Liver (tissue), 7 donors: ENCODE measurements at regions not wholly inside any gene's neighbourhood (a gene's known extent, or its start where the extent isn't known, plus 50 kb on each side); places are given as distances from the start of the nearest gene placed in this dataset.

Experiments used
- DNase-seq: peaks from one replicate; pipeline ENCODE4 v3.0.0-alpha.2; 2017; ENCODE audit warnings: low spot score
- H3K27ac ChIP-seq, 2 donors: one replicate each; pipeline ENCODE4 v1.7.0; 2013; ENCODE audit warnings: inconsistent platforms in 2 of 2, low read length in 2 of 2, control low read depth in 1 of 2, low read depth in 1 of 2, mild to moderate bottlenecking in 1 of 2
- H3K27me3 ChIP-seq, 4 donors: one replicate each; pipeline versions ENCODE4 v1.6.1 to v1.7.0; 2013; ENCODE audit warnings: low read length in 3 of 4, inconsistent platforms in 1 of 4, mild to moderate bottlenecking in 1 of 4, moderate library complexity in 1 of 4; ENCODE audit not compliant: control insufficient read depth in 4 of 4, insufficient read depth in 4 of 4
- H3K36me3 ChIP-seq, 4 donors: one replicate each; pipeline versions ENCODE4 v1.6.1 to v1.7.0; 2013; ENCODE audit warnings: low read length in 3 of 4, mild to moderate bottlenecking in 3 of 4, low read depth in 1 of 4, moderate library complexity in 1 of 4; ENCODE audit not compliant: control insufficient read depth in 4 of 4, insufficient read depth in 3 of 4
- H3K4me1 ChIP-seq, 4 donors: one replicate each; pipeline versions ENCODE4 v1.6.1 to v1.7.0; 2013; ENCODE audit warnings: low read length in 3 of 4, mild to moderate bottlenecking in 3 of 4, moderate library complexity in 1 of 4; ENCODE audit not compliant: control insufficient read depth in 4 of 4, insufficient read depth in 4 of 4
- H3K4me3 ChIP-seq, 3 donors: one replicate each; pipeline versions ENCODE4 v1.6.1 to v1.7.0; 2013; ENCODE audit warnings: low read length in 3 of 3, control low read depth in 1 of 3, low read depth in 1 of 3, mild to moderate bottlenecking in 1 of 3
- H3K9ac ChIP-seq, 2 donors: one replicate each; pipeline ENCODE4 v1.7.0; 2013; ENCODE audit warnings: low read length in 2 of 2, mild to moderate bottlenecking in 2 of 2, moderate library complexity in 2 of 2, control low read depth in 1 of 2, low read depth in 1 of 2
- H3K9me3 ChIP-seq, 4 donors: one replicate each; pipeline versions ENCODE4 v1.6.1 to v1.7.0; 2013; ENCODE audit warnings: low read length in 3 of 4; ENCODE audit not compliant: control insufficient read depth in 4 of 4
- FOXA1 ChIP-seq: IDR thresholded peaks from 2 replicates; pipeline ENCODE4 v1.6.1; 2016; ENCODE audit warnings: antibody characterized with exemption
- NR2F2 ChIP-seq: IDR thresholded peaks from 2 replicates; pipeline ENCODE4 v1.6.1; 2016; ENCODE audit warnings: antibody characterized with exemption
- RAD21 ChIP-seq, 2 donors: IDR thresholded peaks; 2 replicates each; pipeline ENCODE4 v1.6.1; 2016; ENCODE audit warnings: antibody characterized with exemption in 2 of 2, mild to moderate bottlenecking in 2 of 2
- WGBS: extraction: QIAGEN DNeasy Blood & Tissue Kit; methylation state at CpG from one replicate; pipeline ENCODE4 v1.1.7; 2013; 5-methylcytosine and 5-hydroxymethylcytosine counted together
- TF ChIP-seq, protein P1 (sequence below): IDR thresholded peaks from 2 replicates; pipeline ENCODE4 v1.6.1; 2016; ENCODE audit warnings: antibody characterized with exemption, mild to moderate bottlenecking
- TF ChIP-seq, protein P2 (sequence below): IDR thresholded peaks from 2 replicates; pipeline ENCODE4 v1.6.1; 2016; ENCODE audit warnings: antibody characterized with exemption
- donor health status: healthy.
- donor health status: healthy.
- donor health status: healthy.
- donor health status: healthy.

DNA sequence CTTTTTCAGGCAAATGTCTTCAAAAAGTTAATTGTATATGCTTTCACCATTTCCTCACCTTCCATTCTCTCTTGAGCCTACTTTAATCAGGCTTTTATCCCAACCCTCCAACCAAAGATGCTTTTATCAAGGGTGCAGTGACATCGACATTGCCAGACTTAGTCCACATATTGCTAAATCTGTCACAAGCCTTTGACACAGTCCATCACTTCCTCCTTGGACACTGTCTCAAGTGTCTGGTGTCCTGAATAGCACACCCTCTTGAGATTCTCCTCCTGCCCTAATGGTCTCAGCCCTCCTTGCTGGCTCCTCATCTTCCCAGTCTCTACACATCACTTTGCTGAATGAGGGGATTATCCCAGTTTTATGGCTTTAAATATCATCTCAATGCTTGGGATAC, 147.5 kb upstream of the SLC39A10 start:
- no peaks in the 10 kb centered on the region for H3K27me3 ChIP-seq
- WGBS: 77% methylated on average over 1 of the region's 1 CpG
- H3K36me3 ChIP-seq: no peaks in the 10 kb centered on the region
- no peaks in the 10 kb centered on the region for H3K4me1 ChIP-seq
- peaks cover 0 to 5% (median 0%) of the 10 kb centered on the region in 4 donors for H3K9me3 ChIP-seq
- no peak overlapping the region for H3K27ac ChIP-seq
- TF ChIP-seq, protein P1, sequence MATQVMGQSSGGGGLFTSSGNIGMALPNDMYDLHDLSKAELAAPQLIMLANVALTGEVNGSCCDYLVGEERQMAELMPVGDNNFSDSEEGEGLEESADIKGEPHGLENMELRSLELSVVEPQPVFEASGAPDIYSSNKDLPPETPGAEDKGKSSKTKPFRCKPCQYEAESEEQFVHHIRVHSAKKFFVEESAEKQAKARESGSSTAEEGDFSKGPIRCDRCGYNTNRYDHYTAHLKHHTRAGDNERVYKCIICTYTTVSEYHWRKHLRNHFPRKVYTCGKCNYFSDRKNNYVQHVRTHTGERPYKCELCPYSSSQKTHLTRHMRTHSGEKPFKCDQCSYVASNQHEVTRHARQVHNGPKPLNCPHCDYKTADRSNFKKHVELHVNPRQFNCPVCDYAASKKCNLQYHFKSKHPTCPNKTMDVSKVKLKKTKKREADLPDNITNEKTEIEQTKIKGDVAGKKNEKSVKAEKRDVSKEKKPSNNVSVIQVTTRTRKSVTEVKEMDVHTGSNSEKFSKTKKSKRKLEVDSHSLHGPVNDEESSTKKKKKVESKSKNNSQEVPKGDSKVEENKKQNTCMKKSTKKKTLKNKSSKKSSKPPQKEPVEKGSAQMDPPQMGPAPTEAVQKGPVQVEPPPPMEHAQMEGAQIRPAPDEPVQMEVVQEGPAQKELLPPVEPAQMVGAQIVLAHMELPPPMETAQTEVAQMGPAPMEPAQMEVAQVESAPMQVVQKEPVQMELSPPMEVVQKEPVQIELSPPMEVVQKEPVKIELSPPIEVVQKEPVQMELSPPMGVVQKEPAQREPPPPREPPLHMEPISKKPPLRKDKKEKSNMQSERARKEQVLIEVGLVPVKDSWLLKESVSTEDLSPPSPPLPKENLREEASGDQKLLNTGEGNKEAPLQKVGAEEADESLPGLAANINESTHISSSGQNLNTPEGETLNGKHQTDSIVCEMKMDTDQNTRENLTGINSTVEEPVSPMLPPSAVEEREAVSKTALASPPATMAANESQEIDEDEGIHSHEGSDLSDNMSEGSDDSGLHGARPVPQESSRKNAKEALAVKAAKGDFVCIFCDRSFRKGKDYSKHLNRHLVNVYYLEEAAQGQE: no peak
- no peak for TF ChIP-seq NR2F2
- TF ChIP-seq FOXA1: no peak
- H3K4me3 ChIP-seq: no peak overlapping the region
- H3K9ac ChIP-seq: no peak overlapping the region
- DNase-seq: no peak

DNA sequence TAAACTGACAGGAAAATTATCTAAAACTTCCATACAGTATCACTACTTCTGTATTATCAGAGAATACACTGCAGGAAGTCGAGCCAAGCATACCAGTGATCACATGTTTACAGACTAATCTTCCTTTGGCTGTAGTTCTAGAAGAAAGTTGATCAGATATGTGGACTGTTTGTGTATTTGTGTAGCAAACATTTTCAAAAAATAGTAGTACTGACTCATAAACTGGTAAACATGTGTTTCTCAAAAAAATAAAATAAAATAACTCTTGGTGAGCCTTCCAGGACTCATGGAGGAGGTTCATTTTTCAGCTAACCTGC, 148.9 kb upstream of the SLC39A10 start:
- Histone ChIP-seq H3K9ac (no peak overlapping the region), H3K27ac (no peak overlapping the region), H3K4me3 (no peak overlapping the region), H3K4me1 (no peaks in the 10 kb centered on the region), H3K9me3 (peaks cover 0 to 5% (median 0%) of the 10 kb centered on the region in 4 donors), H3K27me3 (no peaks in the 10 kb centered on the region), H3K36me3 (no peaks in the 10 kb centered on the region)
- DNase-seq: no peak
- TF ChIP-seq, protein P2, sequence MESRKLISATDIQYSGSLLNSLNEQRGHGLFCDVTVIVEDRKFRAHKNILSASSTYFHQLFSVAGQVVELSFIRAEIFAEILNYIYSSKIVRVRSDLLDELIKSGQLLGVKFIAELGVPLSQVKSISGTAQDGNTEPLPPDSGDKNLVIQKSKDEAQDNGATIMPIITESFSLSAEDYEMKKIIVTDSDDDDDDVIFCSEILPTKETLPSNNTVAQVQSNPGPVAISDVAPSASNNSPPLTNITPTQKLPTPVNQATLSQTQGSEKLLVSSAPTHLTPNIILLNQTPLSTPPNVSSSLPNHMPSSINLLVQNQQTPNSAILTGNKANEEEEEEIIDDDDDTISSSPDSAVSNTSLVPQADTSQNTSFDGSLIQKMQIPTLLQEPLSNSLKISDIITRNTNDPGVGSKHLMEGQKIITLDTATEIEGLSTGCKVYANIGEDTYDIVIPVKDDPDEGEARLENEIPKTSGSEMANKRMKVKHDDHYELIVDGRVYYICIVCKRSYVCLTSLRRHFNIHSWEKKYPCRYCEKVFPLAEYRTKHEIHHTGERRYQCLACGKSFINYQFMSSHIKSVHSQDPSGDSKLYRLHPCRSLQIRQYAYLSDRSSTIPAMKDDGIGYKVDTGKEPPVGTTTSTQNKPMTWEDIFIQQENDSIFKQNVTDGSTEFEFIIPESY: no peak
- 75% methylated on average over 1 of the region's 1 CpG for WGBS

DNA sequence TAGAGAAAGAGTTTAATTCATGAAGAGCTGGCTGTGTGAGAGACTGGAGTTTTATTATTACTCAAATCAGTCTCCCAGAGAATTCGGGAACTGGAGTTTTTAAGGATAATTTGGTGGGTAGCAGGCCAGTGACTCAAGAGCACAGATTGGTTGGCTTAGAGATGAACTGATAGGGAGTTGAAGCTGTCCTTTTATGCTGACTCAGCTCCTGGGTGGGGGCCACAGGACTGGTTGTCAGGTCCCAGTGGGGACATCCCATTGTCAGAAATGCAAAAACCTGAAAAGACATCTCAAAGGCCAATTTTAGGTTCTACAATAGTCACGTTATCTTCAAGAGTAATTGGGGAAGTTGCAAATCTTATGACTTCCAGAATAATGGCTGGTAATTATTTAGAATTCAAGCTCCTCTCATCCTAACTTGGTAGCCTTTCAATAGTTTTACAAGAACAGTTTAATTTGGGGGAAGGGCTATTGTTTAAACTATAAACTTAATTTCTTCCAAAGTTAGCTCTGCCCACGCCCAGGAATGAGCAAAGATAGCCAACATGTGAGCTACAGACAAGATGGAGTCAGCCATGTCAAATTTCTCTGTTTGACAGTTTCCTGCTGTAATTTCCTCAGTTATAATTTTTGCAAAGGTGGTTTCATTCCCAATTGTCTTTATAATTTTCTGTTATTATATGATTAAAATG, 149.4 kb upstream of the SLC39A10 start:
- Histone ChIP-seq H3K36me3 (no peaks in the 10 kb centered on the region), H3K4me3 (no peak overlapping the region), H3K27ac (no peak overlapping the region), H3K9ac (no peak overlapping the region), H3K4me1 (no peaks in the 10 kb centered on the region), H3K27me3 (no peaks in the 10 kb centered on the region), H3K9me3 (peaks cover 0 to 5% (median 0%) of the 10 kb centered on the region in 4 donors)
- 78% methylated on average over 3 of the region's 3 CpGs for WGBS
- TF ChIP-seq, protein P1: no peak
- no peak for TF ChIP-seq RAD21 (IDR thresholded peaks at IDR 0.05)
- no peak for DNase-seq
